Adrenal gland (tissue), 9 donors: ENCODE measurements at regions not wholly inside any gene's neighbourhood (a gene's known extent, or its start where the extent isn't known, plus 50 kb on each side); places are given as distances from the start of the nearest gene placed in this dataset.

Experiments
- DNase-seq, 7 donors: peaks; one replicate each; pipeline ENCODE4 v3.0.0-alpha.2; 2019 to 2020
- H3K27ac ChIP-seq, 5 donors: fragments of 200-600 bp; sonication (generic) in 4 of 5; 1 replicate in 3 of 5; 2 replicates in 2 of 5; pipeline versions ENCODE4 v1.5.1 to v1.8.0; 2016 to 2020; ENCODE audit warnings: mild to moderate bottlenecking in 1 of 5
- H3K27me3 ChIP-seq: fragments of 200-600 bp; 2 replicates; pipeline ENCODE4 v1.8.0; 2021
- H3K36me3 ChIP-seq, 2 donors: fragments of 200-600 bp; replicated peaks in 1 of 2; 1 replicate in 1 of 2; 2 replicates in 1 of 2; pipeline versions ENCODE4 v1.5.1 to v1.8.0; 2018 to 2022
- H3K4me1 ChIP-seq, 2 donors: fragments of 200-600 bp; replicated peaks in 1 of 2; 1 replicate in 1 of 2; 2 replicates in 1 of 2; pipeline versions ENCODE4 v1.5.1 to v1.8.0; 2018 to 2021
- H3K4me3 ChIP-seq, 4 donors: fragments of 200-600 bp; sonication (generic) in 3 of 4; one replicate each; pipeline ENCODE4 v1.5.1; 2016 to 2018
- H3K9me3 ChIP-seq, 3 donors: fragments of 200-600 bp; sonication (generic) in 1 of 3; replicated peaks in 1 of 3; 1 replicate in 2 of 3; 2 replicates in 1 of 3; pipeline versions ENCODE4 v1.5.1 to v1.8.0; 2016 to 2021
- CTCF ChIP-seq, 6 experiments: fragments of 450-650 bp in 4 of 6; fragments of 200-600 bp in 2 of 6; sonication (generic) in 1 of 6; IDR thresholded peaks; 1 replicate in 5 of 6; 2 replicates in 1 of 6; pipeline versions ENCODE4 v1.5.1 to v1.8.0; 2016 to 2021; ENCODE audit warnings: antibody characterized with exemption in 6 of 6, mild to moderate bottlenecking in 2 of 6, moderate library complexity in 1 of 6
- POLR2A ChIP-seq, 2 donors: fragments of 450-650 bp; IDR thresholded peaks; one replicate each; pipeline ENCODE4 v1.6.1; 2017; ENCODE audit warnings: antibody characterized with exemption in 2 of 2, mild to moderate bottlenecking in 2 of 2, moderate library complexity in 1 of 2
- WGBS, 4 donors: extraction: QIAGEN DNeasy Blood & Tissue Kit in 2 of 4; methylation state at CpG; one replicate each; pipeline versions ENCODE4 v1.1.5 to v1.1.7; 2013 to 2017; 5-methylcytosine and 5-hydroxymethylcytosine counted together
- intact Hi-C, 2 donors: fragments of 100-400 bp; cut with DNase I; formaldehyde crosslinking; loops; one replicate each; pipeline versions ENCODE4 v1.14.1 to v1.15.0; 2022 to 2023
- donor health status: healthy with polysubstance abuse.
- donor health status: Bipolar disorder and iron deficiency.
- donor health status: DM: yes; HTN: yes; CAD: no.
- donor health status: DM: no; HTN: no; CAD: no.
- donor health status: DM: no; HTN: no; CAD: no.

- no peaks in the 10 kb centered on the region for H3K9me3 ChIP-seq
- intact Hi-C loops: no loop called here
- WGBS, 4 donors: 17 to 21% (median 19%) methylated on average over 4 of the region's 4 CpGs
- no peak overlapping the region for H3K4me3 ChIP-seq
- no peak overlapping the region for H3K27ac ChIP-seq
- peaks cover 0 to 9% of the 10 kb centered on the region in 2 donors for H3K4me1 ChIP-seq
- DNase-seq: no peak
- TF ChIP-seq CTCF (IDR thresholded peaks at IDR 0.05) (no peak), POLR2A (IDR thresholded peaks at IDR 0.05) (no peak)
- H3K36me3 ChIP-seq: no peaks in the 10 kb centered on the region
- H3K27me3 ChIP-seq: no peaks in the 10 kb centered on the region
These were observed 386.6 kb downstream of the NPIPA8 start for GRCh38 chr16:17949982-17950250.

GRCh38 chr16:17949141-17949981 lies 387.2 kb downstream of the NPIPA8 start:
- DNase-seq: no peak
- no peaks in the 10 kb centered on the region for H3K9me3 ChIP-seq
- H3K36me3 ChIP-seq: no peaks in the 10 kb centered on the region
- TF ChIP-seq CTCF (IDR thresholded peaks at IDR 0.05) (no peak), POLR2A (IDR thresholded peaks at IDR 0.05) (no peak)
- no peaks in the 10 kb centered on the region for H3K27me3 ChIP-seq
- intact Hi-C loops: no loop called here
- no peak overlapping the region for H3K27ac ChIP-seq
- WGBS, 4 donors: 13 to 25% (median 17%) methylated on average over 10 of the region's 10 CpGs
- H3K4me3 ChIP-seq: no peak overlapping the region
- peaks cover 0 to 9% of the 10 kb centered on the region in 2 donors for H3K4me1 ChIP-seq

GRCh38 chr16:17947637-17948036 lies 388.9 kb downstream of the NPIPA8 start:
- no peak for DNase-seq
- Histone ChIP-seq H3K4me3 (no peak overlapping the region), H3K9me3 (no peaks in the 10 kb centered on the region), H3K4me1 (peaks cover 0 to 9% of the 10 kb centered on the region in 2 donors), H3K36me3 (no peaks in the 10 kb centered on the region), H3K27ac (no peak overlapping the region), H3K27me3 (no peaks in the 10 kb centered on the region)
- TF ChIP-seq POLR2A (IDR thresholded peaks at IDR 0.05) (no peak), CTCF (IDR thresholded peaks at IDR 0.05) (no peak)
- intact Hi-C loops: no loop called here
- 78 to 90% (median 89%) methylated on average over 3 of the region's 3 CpGs for WGBS, 4 donors

GRCh38 chr16:17947165-17947564 lies 389.4 kb downstream of the NPIPA8 start:
- WGBS, 4 donors: 65 to 95% (median 88%) methylated on average over 1 of the region's 1 CpG
- no peak overlapping the region for H3K27ac ChIP-seq
- DNase-seq: no peak
- TF ChIP-seq CTCF (IDR thresholded peaks at IDR 0.05): no peak
- TF ChIP-seq POLR2A (IDR thresholded peaks at IDR 0.05): no peak
- intact Hi-C loops: no loop called here
- peaks cover 0 to 9% of the 10 kb centered on the region in 2 donors for H3K4me1 ChIP-seq
- H3K36me3 ChIP-seq: no peaks in the 10 kb centered on the region
- H3K4me3 ChIP-seq: no peak overlapping the region
- H3K27me3 ChIP-seq: no peaks in the 10 kb centered on the region
- H3K9me3 ChIP-seq: no peaks in the 10 kb centered on the region
